ENCODE measurements at regions not wholly inside any gene's neighbourhood (a gene's known extent, or its start where the extent isn't known, plus 50 kb on each side); places are given as distances from the start of the nearest gene placed in this dataset.

DNA sequence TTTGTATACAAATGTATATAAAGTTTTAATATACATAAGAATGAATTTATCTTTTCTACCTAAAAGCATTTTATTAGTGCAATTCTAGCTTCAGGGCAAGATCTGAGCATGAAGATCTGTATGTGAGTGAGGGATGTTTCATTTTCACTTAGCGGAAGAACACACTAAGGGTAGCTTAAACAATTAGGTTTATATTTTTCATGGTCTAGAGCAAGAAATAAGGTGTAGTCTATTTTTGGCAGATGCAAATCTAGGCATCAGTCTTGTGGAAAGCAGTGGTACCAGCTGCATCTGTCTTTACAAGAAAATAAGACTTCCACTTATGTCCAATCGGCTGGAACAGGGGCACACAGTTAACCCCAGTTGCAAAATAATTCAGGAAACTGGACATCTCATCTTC, 433.3 kb downstream of the ADAM29 start:
- ChIA-PET CTCF (no interaction called here), POLR2A (no interaction called here)
- no peak for DNase-seq (ENCODE audit: extremely low spot score)
- TF ChIP-seq, protein P1, sequence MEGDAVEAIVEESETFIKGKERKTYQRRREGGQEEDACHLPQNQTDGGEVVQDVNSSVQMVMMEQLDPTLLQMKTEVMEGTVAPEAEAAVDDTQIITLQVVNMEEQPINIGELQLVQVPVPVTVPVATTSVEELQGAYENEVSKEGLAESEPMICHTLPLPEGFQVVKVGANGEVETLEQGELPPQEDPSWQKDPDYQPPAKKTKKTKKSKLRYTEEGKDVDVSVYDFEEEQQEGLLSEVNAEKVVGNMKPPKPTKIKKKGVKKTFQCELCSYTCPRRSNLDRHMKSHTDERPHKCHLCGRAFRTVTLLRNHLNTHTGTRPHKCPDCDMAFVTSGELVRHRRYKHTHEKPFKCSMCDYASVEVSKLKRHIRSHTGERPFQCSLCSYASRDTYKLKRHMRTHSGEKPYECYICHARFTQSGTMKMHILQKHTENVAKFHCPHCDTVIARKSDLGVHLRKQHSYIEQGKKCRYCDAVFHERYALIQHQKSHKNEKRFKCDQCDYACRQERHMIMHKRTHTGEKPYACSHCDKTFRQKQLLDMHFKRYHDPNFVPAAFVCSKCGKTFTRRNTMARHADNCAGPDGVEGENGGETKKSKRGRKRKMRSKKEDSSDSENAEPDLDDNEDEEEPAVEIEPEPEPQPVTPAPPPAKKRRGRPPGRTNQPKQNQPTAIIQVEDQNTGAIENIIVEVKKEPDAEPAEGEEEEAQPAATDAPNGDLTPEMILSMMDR (IDR thresholded peaks at IDR 0.05; ENCODE audit: control extremely low read depth, extremely low read depth, low read depth, missing control alignments): no peak

DNA sequence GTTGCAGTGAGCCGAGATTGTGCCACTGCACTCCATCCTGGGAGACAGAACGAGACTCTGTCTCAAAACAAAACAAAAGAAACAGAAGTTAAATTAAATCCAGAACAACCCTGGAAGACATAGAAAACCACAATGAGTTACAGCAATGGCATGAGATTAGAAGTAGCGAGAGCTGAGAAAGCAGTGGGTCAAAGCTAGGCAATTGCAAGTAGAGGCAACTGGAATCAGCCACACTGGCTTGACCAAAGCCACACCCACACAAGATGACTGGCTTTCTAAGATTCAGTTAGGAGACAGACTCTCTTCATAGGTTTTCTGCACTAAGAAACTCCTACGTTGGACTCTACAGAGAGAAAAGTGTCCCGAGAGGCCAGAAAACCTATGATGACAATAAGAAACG, 443.0 kb downstream of the GPM6A start:
- DNase-seq (ENCODE audit: extremely low spot score): no peak

DNA sequence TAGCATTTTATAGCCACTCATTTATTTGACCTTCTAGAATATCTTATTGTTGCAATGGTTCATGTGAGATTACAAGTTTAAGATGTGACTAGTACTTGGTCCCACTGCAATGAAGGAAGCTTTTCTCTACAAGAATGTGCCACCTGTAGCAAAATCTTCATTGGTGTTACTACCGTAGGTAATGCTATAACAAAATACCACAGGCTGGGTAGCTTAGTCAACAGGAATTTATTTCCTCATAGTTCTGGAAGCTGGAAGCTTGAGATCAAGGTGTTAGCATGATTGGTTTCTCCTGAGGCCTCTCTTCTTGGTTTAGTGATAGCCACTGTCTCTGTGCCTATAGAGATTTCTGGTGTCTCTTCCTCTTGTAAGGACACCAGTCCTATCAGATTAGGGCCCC, 441.0 kb downstream of the GPM6A start:
- TF ChIP-seq, protein P1 (IDR thresholded peaks at IDR 0.05; ENCODE audit: control extremely low read depth, extremely low read depth, low read depth, missing control alignments): no peak
- ChIA-PET CTCF (interaction anchor here (1.3 kb wide), 1 partner anchor 22 kb away, joined by 3 read pairs; no protein-coding TSS in a partner anchor), POLR2A (no interaction called here)
- no peak for DNase-seq (ENCODE audit: extremely low spot score)

More for the DNA sequence above, 443.0 kb downstream of the GPM6A start:
- ChIA-PET POLR2A (no interaction called here), CTCF (interaction anchor here (1.4 kb wide), 1 partner anchor 17 kb away, joined by 3 read pairs; no protein-coding TSS in a partner anchor)
- TF ChIP-seq, protein P1 (IDR thresholded peaks at IDR 0.05; ENCODE audit: control extremely low read depth, extremely low read depth, low read depth, missing control alignments): no peak

DNA sequence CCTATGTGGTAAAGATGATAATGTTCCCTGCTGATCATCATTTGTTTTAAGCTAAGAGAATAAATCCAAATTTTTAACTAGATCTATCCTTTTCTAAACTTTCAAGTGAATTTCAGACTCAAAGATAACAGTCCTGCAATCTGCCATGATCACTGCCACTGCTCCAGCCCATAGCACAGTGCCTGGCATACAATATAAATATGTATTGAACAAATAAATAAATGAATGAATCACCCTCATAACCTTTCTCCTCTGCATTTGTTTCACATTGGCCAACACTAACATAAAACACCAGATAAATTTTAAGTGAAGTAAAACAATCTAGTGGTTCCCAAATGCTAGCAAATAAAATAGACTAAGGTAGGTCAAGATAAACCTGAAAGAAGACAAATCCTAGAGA, 439.0 kb downstream of the GPM6A start:
- DNase-seq (ENCODE audit: extremely low spot score): no peak
- CTCF ChIA-PET: no interaction called here
- TF ChIP-seq, protein P1 (IDR thresholded peaks at IDR 0.05; ENCODE audit: control extremely low read depth, extremely low read depth, low read depth, missing control alignments): no peak
- POLR2A ChIA-PET: no interaction called here

DNA sequence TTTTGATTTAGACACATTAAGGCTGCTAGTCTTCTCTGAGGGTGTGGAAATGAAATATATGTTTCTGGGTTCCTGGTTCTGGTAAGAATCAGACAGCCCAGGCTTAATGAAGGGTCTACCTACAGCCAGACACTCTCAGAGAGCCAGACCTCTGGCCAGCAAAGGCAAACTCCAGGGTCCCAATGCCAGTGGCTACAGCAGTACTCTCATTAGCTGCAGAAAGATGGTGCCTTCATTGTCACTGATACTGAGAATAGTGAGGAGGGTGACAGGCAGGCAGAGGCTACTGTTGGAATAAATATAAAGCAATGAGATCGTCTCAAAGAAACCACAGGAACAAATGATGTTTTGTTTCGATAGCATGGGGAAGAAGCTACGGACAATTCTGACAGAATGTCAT, 437.6 kb downstream of the GPM6A start:
- TF ChIP-seq, protein P1 (IDR thresholded peaks at IDR 0.05; ENCODE audit: control extremely low read depth, extremely low read depth, low read depth, missing control alignments): no peak
- no peak for DNase-seq (ENCODE audit: extremely low spot score)
- ChIA-PET POLR2A (no interaction called here), CTCF (interaction anchor here (0.9 kb wide), 1 partner anchor 10 kb away, joined by 3 read pairs; no protein-coding TSS in a partner anchor)

DNA sequence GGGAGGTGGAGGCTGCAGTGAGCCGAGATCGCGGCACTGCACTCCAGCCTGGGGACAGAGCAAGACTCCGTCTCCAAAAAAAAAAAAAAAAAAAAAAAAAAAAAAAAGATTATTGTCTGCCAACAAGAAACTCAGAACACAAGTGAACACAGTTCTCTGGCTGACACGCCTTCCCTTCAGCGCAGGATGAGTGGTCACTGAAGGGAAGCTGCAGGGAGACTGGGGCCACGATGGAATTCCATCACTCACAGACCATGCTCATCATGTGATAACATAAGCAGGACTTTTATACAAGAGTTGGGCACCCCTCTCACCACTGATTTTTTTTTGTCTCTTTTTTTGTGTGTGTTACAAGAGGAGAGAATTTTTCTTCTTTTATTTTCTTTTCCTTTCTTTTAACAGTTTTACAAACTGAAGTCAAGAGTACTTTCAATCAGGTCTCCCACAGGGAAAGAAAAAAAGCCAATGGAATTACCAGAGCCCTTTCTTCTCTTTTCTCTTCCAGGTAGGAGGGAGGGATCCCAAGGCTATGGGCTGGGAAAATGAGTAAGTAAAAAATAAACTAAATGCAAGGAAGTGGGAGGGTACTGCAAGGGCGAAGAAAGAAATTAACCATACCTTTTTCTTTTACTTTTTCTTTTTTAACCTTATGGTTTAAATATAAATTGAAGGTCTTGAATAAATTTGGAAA, 435.6 kb downstream of the GPM6A start:
- TF ChIP-seq, protein P1 (IDR thresholded peaks at IDR 0.05; ENCODE audit: control extremely low read depth, extremely low read depth, low read depth, missing control alignments): no peak
- ChIA-PET CTCF (no interaction called here), POLR2A (no interaction called here)
- no peak for DNase-seq (ENCODE audit: extremely low spot score)

All from GM10248 (cell line).